ENCODE measurements at regions not wholly inside any gene's neighbourhood (a gene's known extent, or its start where the extent isn't known, plus 50 kb on each side); places are given as distances from the start of the nearest gene placed in this dataset.

GRCh38 chr3:110738531-110738930 is 333.1 kb upstream of the NECTIN3 start:
- DNase-seq, result no peak
- H3K27ac Mint-ChIP-seq (ENCODE audit: unreplicated experiment), result no peak overlapping the region
- H3K9me3 Mint-ChIP-seq (ENCODE audit: unreplicated experiment), result peaks cover 2% of the 10 kb centered on the region
- TF ChIP-seq CTCF (IDR thresholded peaks at IDR 0.05; ENCODE audit: partially characterized antibody, unreplicated experiment), result no peak
- no peaks in the 10 kb centered on the region for H3K36me3 Mint-ChIP-seq (ENCODE audit: unreplicated experiment)
- H3K4me3 Mint-ChIP-seq (ENCODE audit: unreplicated experiment), result no peak overlapping the region
- no peaks in the 10 kb centered on the region for H3K4me1 Mint-ChIP-seq (ENCODE audit: low read depth, unreplicated experiment)
- H3K27me3 Mint-ChIP-seq (ENCODE audit: unreplicated experiment), result no peaks in the 10 kb centered on the region

- Mint-ChIP-seq H3K4me3 (ENCODE audit: unreplicated experiment) (no peak overlapping the region), H3K9me3 (ENCODE audit: unreplicated experiment) (peaks cover under 1% of the 10 kb centered on the region), H3K27ac (ENCODE audit: unreplicated experiment) (no peak overlapping the region), H3K4me1 (ENCODE audit: low read depth, unreplicated experiment) (no peaks in the 10 kb centered on the region), H3K36me3 (ENCODE audit: unreplicated experiment) (no peaks in the 10 kb centered on the region), H3K27me3 (ENCODE audit: unreplicated experiment) (no peaks in the 10 kb centered on the region)
- no peak for TF ChIP-seq CTCF (IDR thresholded peaks at IDR 0.05; ENCODE audit: partially characterized antibody, unreplicated experiment)
- no peak for DNase-seq
Observed at GRCh38 chr3:110741891-110742290, 329.7 kb upstream of the NECTIN3 start.

- Mint-ChIP-seq H3K27ac (ENCODE audit: unreplicated experiment) (no peak overlapping the region), H3K27me3 (ENCODE audit: unreplicated experiment) (no peaks in the 10 kb centered on the region), H3K4me1 (ENCODE audit: low read depth, unreplicated experiment) (no peaks in the 10 kb centered on the region), H3K9me3 (ENCODE audit: unreplicated experiment) (no peaks in the 10 kb centered on the region), H3K36me3 (ENCODE audit: unreplicated experiment) (no peaks in the 10 kb centered on the region), H3K4me3 (ENCODE audit: unreplicated experiment) (no peak overlapping the region)
- DNase-seq, result no peak
- no peak for TF ChIP-seq CTCF (IDR thresholded peaks at IDR 0.05; ENCODE audit: partially characterized antibody, unreplicated experiment)
Observed at GRCh38 chr3:110743202-110743601, 328.4 kb upstream of the NECTIN3 start.

GRCh38 chr3:110743984-110744383 is 327.6 kb upstream of the NECTIN3 start:
- Mint-ChIP-seq H3K27ac (ENCODE audit: unreplicated experiment) (no peak overlapping the region), H3K9me3 (ENCODE audit: unreplicated experiment) (no peaks in the 10 kb centered on the region), H3K27me3 (ENCODE audit: unreplicated experiment) (no peaks in the 10 kb centered on the region), H3K36me3 (ENCODE audit: unreplicated experiment) (no peaks in the 10 kb centered on the region), H3K4me3 (ENCODE audit: unreplicated experiment) (no peak overlapping the region), H3K4me1 (ENCODE audit: low read depth, unreplicated experiment) (no peaks in the 10 kb centered on the region)
- no peak for DNase-seq
- no peak for TF ChIP-seq CTCF (IDR thresholded peaks at IDR 0.05; ENCODE audit: partially characterized antibody, unreplicated experiment)

GRCh38 chr3:110744723-110745122 is 326.9 kb upstream of the NECTIN3 start:
- Mint-ChIP-seq H3K27me3 (ENCODE audit: unreplicated experiment) (no peaks in the 10 kb centered on the region), H3K4me3 (ENCODE audit: unreplicated experiment) (no peak overlapping the region), H3K36me3 (ENCODE audit: unreplicated experiment) (no peaks in the 10 kb centered on the region), H3K9me3 (ENCODE audit: unreplicated experiment) (no peaks in the 10 kb centered on the region), H3K4me1 (ENCODE audit: low read depth, unreplicated experiment) (no peaks in the 10 kb centered on the region), H3K27ac (ENCODE audit: unreplicated experiment) (no peak overlapping the region)
- TF ChIP-seq CTCF (IDR thresholded peaks at IDR 0.05; ENCODE audit: partially characterized antibody, unreplicated experiment), result no peak
- no peak for DNase-seq
